ENCODE measurements at regions not wholly inside any gene's neighbourhood (a gene's known extent, or its start where the extent isn't known, plus 50 kb on each side); places are given as distances from the start of the nearest gene placed in this dataset.

- Histone ChIP-seq H3K27ac (ENCODE audit: low read depth, low read length) (no peak overlapping the region), H3K4me1 (ENCODE audit: control insufficient read depth in 1 of 2, insufficient read depth in 2 of 2, low read length in 2 of 2) (no peaks in the 10 kb centered on the region), H3K4me2 (ENCODE audit: low read length) (no peak overlapping the region), H3K9me2 (ENCODE audit: insufficient read depth) (no peaks in the 10 kb centered on the region), H3K4me3 (replicated peaks in 1 of 2; ENCODE audit: low read depth in 1 of 2, low read length in 2 of 2) (no peak overlapping the region), H3K27me3 (ENCODE audit: insufficient read depth, low read length) (no peaks in the 10 kb centered on the region), H3K79me2 (ENCODE audit: insufficient read depth, low read length) (no peaks in the 10 kb centered on the region), H3K9ac (ENCODE audit: low read length) (no peak overlapping the region), H4K20me1 (ENCODE audit: insufficient read depth) (no peaks in the 10 kb centered on the region), H3K9me3 (ENCODE audit: control insufficient read depth in 1 of 2, insufficient read depth in 1 of 2, low read depth in 1 of 2, low read length in 2 of 2) (no peaks in the 10 kb centered on the region), H3K36me3 (ENCODE audit: control insufficient read depth in 1 of 2, insufficient read depth in 2 of 2, low read length in 2 of 2) (no peaks in the 10 kb centered on the region), H2AFZ (ENCODE audit: low read depth, low read length, poor library complexity, severe bottlenecking) (no peak overlapping the region)
- intact Hi-C loops (cut with micrococcal nuclease) = no loop called here
- ChIA-PET POLR2A (no interaction called here), RAD21 (ENCODE audit: low non-redundant PET in 1 of 2, low total read pairs in 2 of 2, uncharacterized antibody in 2 of 2, unreplicated experiment in 2 of 2) (no interaction called here), CTCF (no interaction called here)
- TF ChIP-seq EZH2phosphoT487 (IDR thresholded peaks at IDR 0.05; ENCODE audit: borderline replicate concordance) (no peak), POLR2A (IDR thresholded peaks at IDR 0.05; ENCODE audit: borderline replicate concordance, extremely low read depth, insufficient read depth, insufficient read length) (no peak), JUND (IDR thresholded peaks at IDR 0.05) (no peak), EGR1 (IDR thresholded peaks at IDR 0.05; ENCODE audit: low read depth) (no peak), POLR2AphosphoS5 (IDR thresholded peaks at IDR 0.05; ENCODE audit: low read depth, low read length) (no peak), SP1 (IDR thresholded peaks at IDR 0.05; ENCODE audit: low read depth) (no peak)
- BruUV-seq (replicated peaks) = no TSS peak
- DNase-seq (ENCODE audit: low read depth, low spot score) = no peak
- no peak for ATAC-seq
Measured at GRCh38 chr14:45362505-45362904, 109.5 kb upstream of the MIS18BP1 start.

GRCh38 chr14:45361727-45362126, 108.7 kb upstream of the MIS18BP1 start:
- intact Hi-C loops (cut with micrococcal nuclease) = no loop called here
- BruUV-seq (replicated peaks) = no TSS peak
- TF ChIP-seq CTCF (IDR thresholded peaks at IDR 0.05 in 2 of 3, conservative IDR thresholded peaks at IDR 0.05 in 1 of 3; ENCODE audit: borderline replicate concordance in 1 of 3, insufficient read depth in 1 of 3, low read depth in 2 of 3, low read length in 2 of 3) = no peak
- no peak for TF ChIP-seq EZH2phosphoT487 (IDR thresholded peaks at IDR 0.05; ENCODE audit: borderline replicate concordance)
- TF ChIP-seq TCF7L2 (IDR thresholded peaks at IDR 0.05; ENCODE audit: borderline replicate concordance, extremely low read depth, insufficient read depth, insufficient read length) = no peak
- no peak for TF ChIP-seq EZH2 (IDR thresholded peaks at IDR 0.05)
- TF ChIP-seq YY1 (IDR thresholded peaks at IDR 0.05; ENCODE audit: extremely low read depth, insufficient replicate concordance, low read depth, low read length) = no peak
- TF ChIP-seq POLR2A (IDR thresholded peaks at IDR 0.05; ENCODE audit: borderline replicate concordance, extremely low read depth, insufficient read depth, insufficient read length) = no peak
- TF ChIP-seq ZFX (IDR thresholded peaks at IDR 0.05) = no peak
- TF ChIP-seq ATF3 (IDR thresholded peaks at IDR 0.05) = no peak
- no peak for TF ChIP-seq POLR2AphosphoS5 (IDR thresholded peaks at IDR 0.05; ENCODE audit: low read depth, low read length)
- no peak for TF ChIP-seq REST (IDR thresholded peaks at IDR 0.05; ENCODE audit: low read depth)
- no peak for TF ChIP-seq ELF1 (IDR thresholded peaks at IDR 0.05; ENCODE audit: borderline replicate concordance, low read depth)
- no peak for TF ChIP-seq SP1 (IDR thresholded peaks at IDR 0.05; ENCODE audit: low read depth)
- TF ChIP-seq CBX3 (IDR thresholded peaks at IDR 0.05; ENCODE audit: low read depth) = no peak

More at GRCh38 chr14:45361727-45362126, 108.7 kb upstream of the MIS18BP1 start:
- H2AFZ ChIP-seq (ENCODE audit: low read depth, low read length, poor library complexity, severe bottlenecking) = no peak overlapping the region
- no peaks in the 10 kb centered on the region for H3K79me2 ChIP-seq (ENCODE audit: insufficient read depth, low read length)
- H3K4me1 ChIP-seq (ENCODE audit: control insufficient read depth in 1 of 2, insufficient read depth in 2 of 2, low read length in 2 of 2) = no peaks in the 10 kb centered on the region
- no peaks in the 10 kb centered on the region for H3K9me2 ChIP-seq (ENCODE audit: insufficient read depth)
- H3K4me2 ChIP-seq (ENCODE audit: low read length) = no peak overlapping the region
- H3K4me3 ChIP-seq (replicated peaks in 1 of 2; ENCODE audit: low read depth in 1 of 2, low read length in 2 of 2) = no peak overlapping the region
- no peak overlapping the region for H3K27ac ChIP-seq (ENCODE audit: low read depth, low read length)
- no peaks in the 10 kb centered on the region for H3K9me3 ChIP-seq (ENCODE audit: control insufficient read depth in 1 of 2, insufficient read depth in 1 of 2, low read depth in 1 of 2, low read length in 2 of 2)
- RAD21 ChIA-PET (ENCODE audit: low non-redundant PET in 1 of 2, low total read pairs in 2 of 2, uncharacterized antibody in 2 of 2, unreplicated experiment in 2 of 2) = no interaction called here
- H3K36me3 ChIP-seq (ENCODE audit: control insufficient read depth in 1 of 2, insufficient read depth in 2 of 2, low read length in 2 of 2) = no peaks in the 10 kb centered on the region
- no peak overlapping the region for H3K9ac ChIP-seq (ENCODE audit: low read length)
- DNase-seq (ENCODE audit: low read depth, low spot score) = no peak
- no peaks in the 10 kb centered on the region for H4K20me1 ChIP-seq (ENCODE audit: insufficient read depth)
- no peaks in the 10 kb centered on the region for H3K27me3 ChIP-seq (ENCODE audit: insufficient read depth, low read length)
- no peak for ATAC-seq
- CTCF ChIA-PET = no interaction called here
- POLR2A ChIA-PET = no interaction called here
